ENCODE measurements at regions not wholly inside any gene's neighbourhood (a gene's known extent, or its start where the extent isn't known, plus 50 kb on each side); places are given as distances from the start of the nearest gene placed in this dataset.
A peak's percentile ranks its signal among the peaks of the same experiment; 100 is the strongest.

DNA sequence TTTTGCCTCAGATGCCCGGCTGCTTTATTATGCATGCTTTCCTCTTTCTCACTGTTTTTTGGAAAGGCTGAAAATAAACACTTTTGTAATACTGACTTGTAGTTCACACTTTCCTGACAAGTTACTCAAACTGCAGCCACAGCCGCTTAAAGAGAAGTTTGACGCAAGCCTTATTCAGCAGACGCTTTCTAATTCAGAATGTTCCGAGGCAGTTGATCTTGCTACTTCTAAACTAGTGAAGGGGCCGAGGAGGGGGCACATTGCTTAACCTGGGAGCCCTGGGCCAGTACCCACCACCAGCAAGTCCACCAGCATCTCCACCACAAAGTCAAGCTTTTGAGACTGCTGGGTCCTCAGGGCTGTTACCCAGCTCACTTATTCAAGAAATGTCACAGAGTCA is 71.8 kb upstream of the SPRED2 start:
- 83% methylated on average over 2 of the region's 6 CpGs for WGBS (ENCODE audit: insufficient coverage)
- H3K4me1 Mint-ChIP-seq, result peaks cover 4% of the 10 kb centered on the region

DNA sequence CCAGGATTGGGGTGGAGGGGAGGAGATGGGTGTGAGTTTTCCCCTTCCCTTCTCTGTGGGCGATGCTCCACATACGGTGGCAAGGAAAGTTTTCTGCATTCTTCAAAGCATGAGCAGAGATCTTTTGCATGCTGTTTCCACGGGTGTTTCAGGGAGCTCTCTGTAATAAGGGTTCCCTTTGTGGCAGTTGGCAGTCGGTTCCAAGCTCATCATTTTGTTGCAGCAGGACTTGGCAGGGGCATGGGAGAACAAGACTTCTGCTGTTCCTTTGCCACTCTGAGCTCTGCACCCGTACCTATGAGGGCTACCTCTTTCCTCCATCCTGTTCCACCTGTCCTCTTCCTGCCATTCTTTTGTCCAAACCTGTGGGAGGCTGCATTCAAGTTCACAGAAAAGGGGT is 71.3 kb upstream of the SPRED2 start:
- Mint-ChIP-seq H3K4me1 (peaks cover 8% of the 10 kb centered on the region), H3K9me3 (peaks cover 0 to 10% (median 0%) of the 10 kb centered on the region in 7 donors), H3K27ac (peak overlapping the region in 1 of 7 donors; percentile 33), H3K36me3 (no peaks in the 10 kb centered on the region), H3K4me3 (no peak overlapping the region), H3K27me3 (ENCODE audit: low read depth in 3 of 3) (peaks cover 2 to 5% (median 5%) of the 10 kb centered on the region in 3 donors)
- no peaks in the 10 kb centered on the region for H4K20me1 ChIP-seq (ENCODE audit: insufficient read depth, low read length)
- H3K27ac ChIP-seq (ENCODE audit: low read depth in 1 of 2, low read length in 2 of 2), result no peak overlapping the region
- no peak overlapping the region for H2AFZ ChIP-seq (ENCODE audit: insufficient read depth, low read depth, low read length, poor library complexity, severe bottlenecking)
- intact Hi-C loops (cut with micrococcal nuclease), result no loop called here
- H3K79me2 ChIP-seq (ENCODE audit: insufficient read depth, low read length), result no peaks in the 10 kb centered on the region
- H3K4me1 ChIP-seq (ENCODE audit: control insufficient read depth in 1 of 2, insufficient read depth in 2 of 2, low read length in 2 of 2), result peaks cover 0 to 5% of the 10 kb centered on the region in 2 donors
- no peaks in the 10 kb centered on the region for H3K36me3 ChIP-seq (replicated peaks in 1 of 2; ENCODE audit: control insufficient read depth in 1 of 2, insufficient read depth in 2 of 2, low read length in 2 of 2)
- 84% methylated on average over 2 of the region's 5 CpGs for WGBS (ENCODE audit: insufficient coverage)
- H3K9me3 ChIP-seq (replicated peaks in 1 of 2; ENCODE audit: control insufficient read depth in 1 of 2, insufficient read depth in 1 of 2, low read length in 2 of 2), result peaks cover 0 to 1% of the 10 kb centered on the region in 2 donors
- no peak overlapping the region for H3K4me2 ChIP-seq (replicated peaks; ENCODE audit: extremely low read depth, low read length, poor library complexity, severe bottlenecking)
- H3K27me3 ChIP-seq (ENCODE audit: control insufficient read depth in 2 of 2, insufficient read depth in 2 of 2, low read length in 2 of 2), result no peaks in the 10 kb centered on the region
- no peak overlapping the region for H3K4me3 ChIP-seq (replicated peaks in 1 of 3; ENCODE audit: low read depth in 2 of 3, low read length in 3 of 3)
- no peak overlapping the region for H3K9ac ChIP-seq (ENCODE audit: insufficient read depth, low read length, poor library complexity, severe bottlenecking)
- no peak for DNase-seq
- TF ChIP-seq, protein P1, sequence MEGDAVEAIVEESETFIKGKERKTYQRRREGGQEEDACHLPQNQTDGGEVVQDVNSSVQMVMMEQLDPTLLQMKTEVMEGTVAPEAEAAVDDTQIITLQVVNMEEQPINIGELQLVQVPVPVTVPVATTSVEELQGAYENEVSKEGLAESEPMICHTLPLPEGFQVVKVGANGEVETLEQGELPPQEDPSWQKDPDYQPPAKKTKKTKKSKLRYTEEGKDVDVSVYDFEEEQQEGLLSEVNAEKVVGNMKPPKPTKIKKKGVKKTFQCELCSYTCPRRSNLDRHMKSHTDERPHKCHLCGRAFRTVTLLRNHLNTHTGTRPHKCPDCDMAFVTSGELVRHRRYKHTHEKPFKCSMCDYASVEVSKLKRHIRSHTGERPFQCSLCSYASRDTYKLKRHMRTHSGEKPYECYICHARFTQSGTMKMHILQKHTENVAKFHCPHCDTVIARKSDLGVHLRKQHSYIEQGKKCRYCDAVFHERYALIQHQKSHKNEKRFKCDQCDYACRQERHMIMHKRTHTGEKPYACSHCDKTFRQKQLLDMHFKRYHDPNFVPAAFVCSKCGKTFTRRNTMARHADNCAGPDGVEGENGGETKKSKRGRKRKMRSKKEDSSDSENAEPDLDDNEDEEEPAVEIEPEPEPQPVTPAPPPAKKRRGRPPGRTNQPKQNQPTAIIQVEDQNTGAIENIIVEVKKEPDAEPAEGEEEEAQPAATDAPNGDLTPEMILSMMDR (IDR thresholded peaks at IDR 0.05), result no peak

More for the DNA sequence above, 71.8 kb upstream of the SPRED2 start:
- H3K36me3 ChIP-seq (replicated peaks in 1 of 2; ENCODE audit: control insufficient read depth in 1 of 2, insufficient read depth in 2 of 2, low read length in 2 of 2), result no peaks in the 10 kb centered on the region
- no peaks in the 10 kb centered on the region for H3K27me3 ChIP-seq (ENCODE audit: control insufficient read depth in 2 of 2, insufficient read depth in 2 of 2, low read length in 2 of 2)
- Mint-ChIP-seq H3K27ac (no peak overlapping the region), H3K36me3 (no peaks in the 10 kb centered on the region), H3K27me3 (ENCODE audit: low read depth in 3 of 3) (peaks cover 2 to 5% (median 5%) of the 10 kb centered on the region in 3 donors), H3K9me3 (peaks cover 0 to 10% (median 1%) of the 10 kb centered on the region in 7 donors), H3K4me3 (no peak overlapping the region)
- DNase-seq, result no peak
- H3K9me3 ChIP-seq (replicated peaks in 1 of 2; ENCODE audit: control insufficient read depth in 1 of 2, insufficient read depth in 1 of 2, low read length in 2 of 2), result peaks cover 0 to 3% of the 10 kb centered on the region in 2 donors
- no peak overlapping the region for H3K9ac ChIP-seq (ENCODE audit: insufficient read depth, low read length, poor library complexity, severe bottlenecking)
- H3K79me2 ChIP-seq (ENCODE audit: insufficient read depth, low read length), result no peaks in the 10 kb centered on the region
- no peak overlapping the region for H2AFZ ChIP-seq (ENCODE audit: insufficient read depth, low read depth, low read length, poor library complexity, severe bottlenecking)
- TF ChIP-seq, protein P1 (IDR thresholded peaks at IDR 0.05), result no peak
- H3K4me3 ChIP-seq (replicated peaks in 1 of 3; ENCODE audit: low read depth in 2 of 3, low read length in 3 of 3), result no peak overlapping the region
- no peak overlapping the region for H3K4me2 ChIP-seq (replicated peaks; ENCODE audit: extremely low read depth, low read length, poor library complexity, severe bottlenecking)
- H3K27ac ChIP-seq (ENCODE audit: low read depth in 1 of 2, low read length in 2 of 2), result no peak overlapping the region
- no peaks in the 10 kb centered on the region for H4K20me1 ChIP-seq (ENCODE audit: insufficient read depth, low read length)
- H3K4me1 ChIP-seq (ENCODE audit: control insufficient read depth in 1 of 2, insufficient read depth in 2 of 2, low read length in 2 of 2), result peaks cover 0 to 3% of the 10 kb centered on the region in 2 donors
- intact Hi-C loops (cut with micrococcal nuclease), result no loop called here

All from CD14-positive monocyte (primary cell).